Caco-2 (cell line): ENCODE measurements at regions not wholly inside any gene's neighbourhood (a gene's known extent, or its start where the extent isn't known, plus 50 kb on each side); places are given as distances from the start of the nearest gene placed in this dataset.

Source experiments
- BruUV-seq: library from RNA; stranded (reverse); fragments of 400-500 nt; replicated peaks from 2 replicates; lab custom pipeline; 2021; lab: Mats Ljungman, UMichigan
- CTCF ChIA-PET: fragments of 300-600 bp; sonication (Branson Sonifier 250); formaldehyde crosslinking; loops from one replicate; lab custom pipeline; 2022; ENCODE audit warnings: antibody characterized with exemption; lab: Charles Lee
- POLR2A ChIA-PET: fragments of 300-600 bp; sonication (Branson Sonifier 250); formaldehyde crosslinking; loops from one replicate; lab custom pipeline; 2022; ENCODE audit warnings: antibody characterized with exemption; lab: Charles Lee
- DNase-seq, 2 experiments: peaks; one replicate each; pipeline versions ENCODE4 v3.0.0 to v3.0.0-alpha.2; 2020 to 2022
- H3K27me3 ChIP-seq: replicated peaks from 2 replicates; pipeline ENCODE4 v1.6.0; 2011; ENCODE audit warnings: low read length; ENCODE audit not compliant: control insufficient read depth, insufficient read depth
- H3K36me3 ChIP-seq: 2 replicates; pipeline ENCODE4 v1.5.1; 2011; ENCODE audit warnings: low read length; ENCODE audit not compliant: control insufficient read depth, insufficient read depth
- H3K4me1 ChIP-seq: fragments of 250-450 bp; sonication (Bioruptor Pico); 2 replicates; pipeline ENCODE4 v1.5.1; 2020; ENCODE audit warnings: mild to moderate bottlenecking
- H3K4me3 ChIP-seq: 2 replicates; pipeline ENCODE4 v1.5.1; 2011; ENCODE audit warnings: low read depth, mild to moderate bottlenecking, control low read depth, low read length
- H3K9me3 ChIP-seq: fragments of 250-450 bp; sonication (Bioruptor Pico); 2 replicates; pipeline ENCODE4 v1.5.1; 2020; ENCODE audit warnings: mild to moderate bottlenecking, moderate library complexity
- H3K27ac Mint-ChIP-seq: one replicate; pipeline ENCODE4 v1.8.0; 2022; ENCODE audit warnings: mixed read lengths; ENCODE audit not compliant: unreplicated experiment
- H3K27me3 Mint-ChIP-seq: one replicate; pipeline ENCODE4 v1.8.0; 2022; ENCODE audit warnings: mixed read lengths; ENCODE audit not compliant: insufficient read depth, unreplicated experiment
- H3K36me3 Mint-ChIP-seq: one replicate; pipeline ENCODE4 v1.8.0; 2022; ENCODE audit warnings: mild to moderate bottlenecking, mixed read lengths; ENCODE audit not compliant: insufficient read depth, unreplicated experiment
- H3K4me1 Mint-ChIP-seq: one replicate; pipeline ENCODE4 v1.8.0; 2022; ENCODE audit warnings: low read depth, mixed read lengths; ENCODE audit not compliant: unreplicated experiment
- H3K4me3 Mint-ChIP-seq: one replicate; pipeline ENCODE4 v1.8.0; 2022; ENCODE audit warnings: mild to moderate bottlenecking, moderate library complexity, mixed read lengths; ENCODE audit not compliant: unreplicated experiment
- H3K9me3 Mint-ChIP-seq: one replicate; pipeline ENCODE4 v1.8.0; 2022; ENCODE audit warnings: mixed read lengths; ENCODE audit not compliant: unreplicated experiment
- CTCF ChIP-seq, 2 experiments: fragments of 200-600 bp in 1 of 2; IDR thresholded peaks; 1 replicate in 1 of 2; 2 replicates in 1 of 2; pipeline versions ENCODE4 v1.5.1 to v1.8.0; 2011 to 2022; ENCODE audit warnings: antibody characterized with exemption in 1 of 2, control low read depth in 1 of 2, inconsistent platforms in 1 of 2, low read depth in 1 of 2, low read length in 1 of 2, mild to moderate bottlenecking in 1 of 2, moderate library complexity in 1 of 2; ENCODE audit not compliant: insufficient read depth in 1 of 2, severe bottlenecking in 1 of 2, unreplicated experiment in 1 of 2
- intact Hi-C: fragments of 100-400 bp; cut with micrococcal nuclease; formaldehyde crosslinking; loops from one replicate; pipeline ENCODE4 v1.10.0; 2022; ENCODE audit not compliant: unreplicated experiment

GRCh38 chr1:230506451-230506850 lies 80.3 kb upstream of the PGBD5 start:
- intact Hi-C loops = no loop called here
- Mint-ChIP-seq H3K4me1 (peaks cover 6% of the 10 kb centered on the region), H3K4me3 (no peak overlapping the region), H3K27me3 (peaks cover 2% of the 10 kb centered on the region), H3K36me3 (no peaks in the 10 kb centered on the region), H3K9me3 (peaks cover 9% of the 10 kb centered on the region), H3K27ac (no peak overlapping the region)
- TF ChIP-seq CTCF (IDR thresholded peaks at IDR 0.05; ENCODE audit: insufficient read depth in 1 of 2, low read depth in 1 of 2, low read length in 1 of 2, severe bottlenecking in 1 of 2, unreplicated experiment in 1 of 2) = no peak
- POLR2A ChIA-PET = no interaction called here
- CTCF ChIA-PET = no interaction called here
- no peaks in the 10 kb centered on the region for H3K36me3 ChIP-seq
- 0 out of 2 replicates have a peak, but pooled peaks cover 4% of the 10 kb centered on the region for H3K9me3 ChIP-seq
- BruUV-seq = no TSS peak
- H3K27me3 ChIP-seq = no peaks in the 10 kb centered on the region
- H3K4me1 ChIP-seq = 0 out of 2 replicates have a peak, but pooled peaks cover 6% of the 10 kb centered on the region
- H3K4me3 ChIP-seq = no peak overlapping the region
- DNase-seq = no peak

- H3K27ac Mint-ChIP-seq = no peak overlapping the region
- no peaks in the 10 kb centered on the region for H3K36me3 Mint-ChIP-seq
- no peaks in the 10 kb centered on the region for H3K36me3 ChIP-seq
- intact Hi-C loops = no loop called here
- H3K27me3 Mint-ChIP-seq = peaks cover 1% of the 10 kb centered on the region
- no peaks in the 10 kb centered on the region for H3K27me3 ChIP-seq
- H3K4me3 Mint-ChIP-seq = no peak overlapping the region
- no peak for DNase-seq
- ChIA-PET POLR2A (no interaction called here), CTCF (no interaction called here)
- peaks cover 6% of the 10 kb centered on the region for H3K4me1 Mint-ChIP-seq
- H3K4me3 ChIP-seq = no peak overlapping the region
- no peak for TF ChIP-seq CTCF (IDR thresholded peaks at IDR 0.05; ENCODE audit: insufficient read depth in 1 of 2, low read depth in 1 of 2, low read length in 1 of 2, severe bottlenecking in 1 of 2, unreplicated experiment in 1 of 2)
- H3K9me3 Mint-ChIP-seq = peaks cover 5% of the 10 kb centered on the region
- BruUV-seq = no TSS peak
- H3K4me1 ChIP-seq = 0 out of 2 replicates have a peak, but pooled peaks cover 6% of the 10 kb centered on the region
- 0 out of 2 replicates have a peak, but pooled peaks cover 3% of the 10 kb centered on the region for H3K9me3 ChIP-seq
Observed at GRCh38 chr1:230504310-230504709, 78.2 kb upstream of the PGBD5 start.

- no peaks in the 10 kb centered on the region for H3K9me3 Mint-ChIP-seq
- TF ChIP-seq CTCF (IDR thresholded peaks at IDR 0.05; ENCODE audit: insufficient read depth in 1 of 2, low read depth in 1 of 2, low read length in 1 of 2, severe bottlenecking in 1 of 2, unreplicated experiment in 1 of 2) = no peak
- Histone ChIP-seq H3K4me3 (no peak overlapping the region), H3K36me3 (no peaks in the 10 kb centered on the region), H3K27me3 (no peaks in the 10 kb centered on the region), H3K9me3 (no peaks in the 10 kb centered on the region), H3K4me1 (0 out of 2 replicates have a peak, but pooled peaks cover 6% of the 10 kb centered on the region)
- H3K27me3 Mint-ChIP-seq = peaks cover 3% of the 10 kb centered on the region
- intact Hi-C loops = no loop called here
- no peaks in the 10 kb centered on the region for H3K36me3 Mint-ChIP-seq
- POLR2A ChIA-PET = no interaction called here
- peaks cover 6% of the 10 kb centered on the region for H3K4me1 Mint-ChIP-seq
- CTCF ChIA-PET = no interaction called here
- no peak for DNase-seq
- BruUV-seq = no TSS peak
- no peak overlapping the region for H3K4me3 Mint-ChIP-seq
- H3K27ac Mint-ChIP-seq = no peak overlapping the region
Observed at GRCh38 chr1:230503726-230504125, 77.6 kb upstream of the PGBD5 start.
